Mesothelial cell of epicardium (in vitro differentiated cells): ENCODE measurements at regions not wholly inside any gene's neighbourhood (a gene's known extent, or its start where the extent isn't known, plus 50 kb on each side); places are given as distances from the start of the nearest gene placed in this dataset.

Experiments
- DNase-seq, 2 experiments: peaks; one replicate each; pipeline ENCODE4 v3.0.0; 2021; ENCODE audit warnings: low spot score in 2 of 2; ENCODE audit not compliant: unreplicated experiment in 2 of 2
- H3K27ac Mint-ChIP-seq: 2 replicates; pipeline ENCODE4 v1.8.0; 2021; ENCODE audit warnings: mixed read lengths
- H3K27me3 Mint-ChIP-seq: 2 replicates; pipeline ENCODE4 v1.8.0; 2021; ENCODE audit warnings: low read depth, mixed read lengths
- H3K36me3 Mint-ChIP-seq: 2 replicates; pipeline ENCODE4 v1.8.0; 2021; ENCODE audit warnings: mixed read lengths
- H3K4me1 Mint-ChIP-seq: 2 replicates; pipeline ENCODE4 v1.8.0; 2021; ENCODE audit warnings: mixed read lengths
- H3K4me3 Mint-ChIP-seq: 2 replicates; pipeline ENCODE4 v1.8.0; 2021; ENCODE audit warnings: mild to moderate bottlenecking, moderate library complexity, mixed read lengths
- H3K9me3 Mint-ChIP-seq: 2 replicates; pipeline ENCODE4 v1.8.0; 2021; ENCODE audit warnings: mixed read lengths
- CTCF ChIP-seq: fragments of 200-600 bp; sonication (generic); IDR thresholded peaks from one replicate; pipeline ENCODE4 v1.5.0; 2021; ENCODE audit warnings: antibody characterized with exemption; ENCODE audit not compliant: unreplicated experiment

DNA sequence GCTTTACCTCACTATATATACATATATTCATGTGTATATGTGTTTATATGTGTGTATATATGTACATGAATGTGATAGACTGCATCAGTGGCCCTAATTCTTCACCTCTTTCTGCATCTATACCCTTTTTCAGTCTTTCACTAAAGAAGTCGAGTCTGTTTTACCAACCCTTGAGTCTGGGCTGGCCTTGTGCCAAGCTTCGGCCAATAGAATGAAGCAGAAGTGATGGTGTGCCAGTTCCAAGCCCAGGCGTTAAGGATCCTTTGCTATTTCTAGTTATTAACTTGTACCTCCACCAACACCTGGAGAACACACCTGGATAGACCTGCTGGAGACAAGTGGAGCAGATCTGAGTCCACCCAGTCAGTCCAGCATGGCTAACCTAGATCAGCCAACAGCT is 61.6 kb upstream of the PPM1J start:
- H3K27ac Mint-ChIP-seq: no peak overlapping the region
- H3K36me3 Mint-ChIP-seq: no peaks in the 10 kb centered on the region
- no peak for DNase-seq
- H3K4me1 Mint-ChIP-seq: peaks cover 11% of the 10 kb centered on the region
- H3K9me3 Mint-ChIP-seq: peaks cover under 1% of the 10 kb centered on the region
- no peaks in the 10 kb centered on the region for H3K27me3 Mint-ChIP-seq
- no peak overlapping the region for H3K4me3 Mint-ChIP-seq
- TF ChIP-seq CTCF: no peak

- Mint-ChIP-seq H3K9me3 (no peaks in the 10 kb centered on the region), H3K4me3 (no peak overlapping the region), H3K36me3 (no peaks in the 10 kb centered on the region), H3K4me1 (peaks cover 2% of the 10 kb centered on the region), H3K27ac (no peak overlapping the region), H3K27me3 (no peaks in the 10 kb centered on the region)
- no peak for TF ChIP-seq CTCF
- no peak for DNase-seq
These were observed 57.6 kb upstream of the PPM1J start for GRCh38 chr1:112772781-112773180.

GRCh38 chr1:112770724-112771123 is 55.6 kb upstream of the PPM1J start:
- no peak overlapping the region for H3K4me3 Mint-ChIP-seq
- no peak for DNase-seq
- peaks cover 5% of the 10 kb centered on the region for H3K9me3 Mint-ChIP-seq
- no peak for TF ChIP-seq CTCF
- no peak overlapping the region for H3K27ac Mint-ChIP-seq
- no peaks in the 10 kb centered on the region for H3K36me3 Mint-ChIP-seq
- H3K4me1 Mint-ChIP-seq: peaks cover 2% of the 10 kb centered on the region
- no peaks in the 10 kb centered on the region for H3K27me3 Mint-ChIP-seq

GRCh38 chr1:112769611-112770010 is 54.5 kb upstream of the PPM1J start:
- Mint-ChIP-seq H3K27ac (no peak overlapping the region), H3K4me1 (peaks cover 3% of the 10 kb centered on the region), H3K9me3 (peaks cover 5% of the 10 kb centered on the region), H3K4me3 (no peak overlapping the region), H3K27me3 (no peaks in the 10 kb centered on the region), H3K36me3 (no peaks in the 10 kb centered on the region)
- no peak for DNase-seq
- TF ChIP-seq CTCF: no peak

DNA sequence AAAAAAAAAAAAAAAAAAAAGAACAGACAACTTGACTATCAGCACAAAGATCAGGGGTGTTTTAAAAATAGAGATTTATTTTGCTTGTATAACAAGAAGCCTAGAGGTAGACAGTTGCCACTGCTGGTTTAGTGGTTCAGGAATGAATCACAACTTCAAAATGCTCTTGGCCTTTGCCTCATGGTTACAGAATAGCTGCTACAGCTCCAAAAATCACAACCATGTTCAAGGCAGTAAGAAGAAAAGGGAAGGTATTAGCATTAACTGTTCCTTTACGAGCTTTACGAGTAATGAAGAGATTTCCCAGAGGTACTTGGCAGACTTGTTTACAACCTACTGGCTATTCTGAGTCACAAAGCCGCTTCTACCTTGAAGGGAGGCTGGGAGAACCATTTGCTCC is 52.5 kb upstream of the PPM1J start:
- Mint-ChIP-seq H3K27me3 (no peaks in the 10 kb centered on the region), H3K27ac (no peak overlapping the region), H3K4me3 (no peak overlapping the region), H3K9me3 (peaks cover 5% of the 10 kb centered on the region), H3K36me3 (no peaks in the 10 kb centered on the region), H3K4me1 (peaks cover 22% of the 10 kb centered on the region)
- no peak for TF ChIP-seq CTCF
- DNase-seq: no peak
